IPS-20b (cell line): ENCODE measurements at regions not wholly inside any gene's neighbourhood (a gene's known extent, or its start where the extent isn't known, plus 50 kb on each side); places are given as distances from the start of the nearest gene placed in this dataset.

ENCODE experiments used
- H3K27ac ChIP-seq: one replicate; pipeline ENCODE4 v1.5.1; 2013; ENCODE audit warnings: low read length
- H3K27me3 ChIP-seq: 2 replicates; pipeline ENCODE4 v1.6.1; 2013; ENCODE audit warnings: mild to moderate bottlenecking, low read length, inconsistent platforms; ENCODE audit not compliant: insufficient read depth
- H3K36me3 ChIP-seq: 2 replicates; pipeline ENCODE4 v1.6.1; 2013; ENCODE audit warnings: low read depth, mild to moderate bottlenecking, inconsistent platforms, low read length, moderate library complexity; ENCODE audit not compliant: insufficient read depth
- H3K4me1 ChIP-seq: 2 replicates; pipeline ENCODE4 v1.6.1; 2013; ENCODE audit warnings: mild to moderate bottlenecking, control low read depth, inconsistent platforms, low read length, moderate library complexity; ENCODE audit not compliant: insufficient read depth
- H3K4me3 ChIP-seq: 2 replicates; pipeline ENCODE4 v1.5.1; 2013; ENCODE audit warnings: mild to moderate bottlenecking, low read length, inconsistent platforms
- H3K9ac ChIP-seq: 2 replicates; pipeline ENCODE4 v1.6.1; 2013; ENCODE audit warnings: low read depth, mild to moderate bottlenecking, inconsistent platforms, low read length, moderate library complexity
- H3K9me3 ChIP-seq: 2 replicates; pipeline ENCODE4 v1.6.1; 2013; ENCODE audit warnings: mild to moderate bottlenecking, low read depth, low read length, inconsistent platforms; ENCODE audit not compliant: insufficient read depth

DNA sequence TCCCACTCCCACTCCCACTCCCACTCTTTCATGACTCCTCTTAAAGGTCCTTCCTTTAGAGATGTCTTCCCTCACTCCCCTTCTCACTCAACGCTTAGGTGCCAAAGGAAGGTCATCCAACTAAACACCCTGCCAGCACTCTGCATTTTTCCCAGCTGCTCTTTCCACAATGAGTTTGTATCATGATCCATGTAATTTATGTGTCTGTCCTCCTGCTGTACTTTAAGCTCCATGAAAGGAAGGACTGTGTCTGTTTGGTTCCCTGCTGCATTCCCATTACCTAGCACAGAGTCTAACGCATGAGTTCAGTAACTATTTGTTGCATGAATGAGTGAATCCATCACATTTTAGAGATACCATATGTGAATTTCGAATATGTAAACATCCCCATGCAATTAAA lies 252.7 kb downstream of the KIF20B start:
- no peak overlapping the region for H3K9ac ChIP-seq
- no peak overlapping the region for H3K27ac ChIP-seq
- H3K9me3 ChIP-seq: no peaks in the 10 kb centered on the region
- no peaks in the 10 kb centered on the region for H3K36me3 ChIP-seq
- no peaks in the 10 kb centered on the region for H3K4me1 ChIP-seq
- H3K4me3 ChIP-seq: no peak overlapping the region
- H3K27me3 ChIP-seq: no peaks in the 10 kb centered on the region

DNA sequence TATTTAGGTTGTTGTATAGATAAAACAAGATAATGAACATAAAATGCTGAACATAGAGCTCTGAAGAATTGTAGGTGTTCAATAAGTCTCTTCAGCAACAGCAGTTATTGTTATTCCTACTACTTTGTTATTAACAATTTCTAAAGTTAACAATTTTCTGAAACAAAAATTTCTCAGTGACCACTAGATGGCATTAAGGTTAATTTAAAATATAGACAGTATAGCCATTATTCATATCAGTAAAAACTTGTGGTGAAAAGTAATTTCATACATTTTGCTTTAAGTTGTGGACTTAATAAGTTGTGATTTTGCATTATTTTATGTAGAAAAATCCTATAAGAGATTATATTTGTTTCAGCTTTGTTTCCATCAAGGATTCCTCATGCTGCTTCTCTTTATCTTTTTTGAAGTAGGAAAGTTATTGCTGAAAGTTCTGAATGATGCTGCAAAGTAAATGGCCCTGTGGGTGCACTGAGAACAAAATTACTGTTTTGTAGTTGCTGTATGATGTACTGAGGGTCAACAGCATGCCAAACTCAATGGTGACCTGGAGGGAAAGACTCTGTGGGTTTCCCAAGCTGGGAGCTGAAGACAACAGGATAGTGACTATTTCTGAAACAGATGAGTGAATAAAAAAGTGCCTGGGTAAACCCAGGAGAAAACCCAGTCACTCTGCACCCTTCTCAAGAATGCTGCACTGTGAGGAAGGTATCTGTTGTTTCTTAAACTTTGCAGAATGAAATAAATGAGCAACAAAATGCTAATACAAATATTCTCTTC lies 253.6 kb downstream of the KIF20B start:
- Histone ChIP-seq H3K4me3 (no peak overlapping the region), H3K4me1 (no peaks in the 10 kb centered on the region), H3K27ac (no peak overlapping the region), H3K9me3 (no peaks in the 10 kb centered on the region), H3K9ac (no peak overlapping the region), H3K27me3 (no peaks in the 10 kb centered on the region), H3K36me3 (no peaks in the 10 kb centered on the region)

DNA sequence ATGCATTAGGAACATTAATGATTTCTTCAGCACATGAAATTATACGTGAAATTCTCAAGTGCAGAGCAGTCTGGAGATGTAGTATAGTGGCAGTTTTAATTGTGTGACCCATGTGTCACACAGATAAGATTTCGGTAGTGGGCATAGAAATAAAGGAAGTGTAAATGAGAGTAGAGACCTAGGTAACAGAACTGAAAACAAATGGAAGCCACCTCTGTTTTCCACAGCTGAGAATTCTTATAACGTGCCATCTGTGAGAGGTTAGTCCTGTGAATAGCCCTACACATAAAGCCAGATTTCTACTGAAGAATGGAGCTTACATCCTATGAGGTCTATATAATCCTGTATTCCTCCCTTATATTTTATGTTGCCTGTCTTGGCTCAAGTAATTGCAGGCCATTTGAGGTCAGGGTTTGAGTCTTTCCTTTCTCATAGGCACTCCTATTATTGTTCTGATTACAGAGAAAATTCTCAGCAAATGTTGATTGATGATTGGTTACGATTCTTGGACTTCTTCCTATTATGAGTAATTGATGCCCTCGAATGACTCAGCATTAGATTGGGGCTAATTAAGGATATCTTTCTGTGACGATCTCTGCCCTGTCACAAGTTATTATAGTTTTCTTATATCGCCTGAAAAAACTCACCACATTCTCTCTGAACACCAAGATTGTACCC lies 258.2 kb downstream of the KIF20B start:
- no peaks in the 10 kb centered on the region for H3K9me3 ChIP-seq
- H3K4me3 ChIP-seq: no peak overlapping the region
- no peaks in the 10 kb centered on the region for H3K27me3 ChIP-seq
- no peak overlapping the region for H3K9ac ChIP-seq
- no peaks in the 10 kb centered on the region for H3K36me3 ChIP-seq
- H3K4me1 ChIP-seq: no peaks in the 10 kb centered on the region
- no peak overlapping the region for H3K27ac ChIP-seq

DNA sequence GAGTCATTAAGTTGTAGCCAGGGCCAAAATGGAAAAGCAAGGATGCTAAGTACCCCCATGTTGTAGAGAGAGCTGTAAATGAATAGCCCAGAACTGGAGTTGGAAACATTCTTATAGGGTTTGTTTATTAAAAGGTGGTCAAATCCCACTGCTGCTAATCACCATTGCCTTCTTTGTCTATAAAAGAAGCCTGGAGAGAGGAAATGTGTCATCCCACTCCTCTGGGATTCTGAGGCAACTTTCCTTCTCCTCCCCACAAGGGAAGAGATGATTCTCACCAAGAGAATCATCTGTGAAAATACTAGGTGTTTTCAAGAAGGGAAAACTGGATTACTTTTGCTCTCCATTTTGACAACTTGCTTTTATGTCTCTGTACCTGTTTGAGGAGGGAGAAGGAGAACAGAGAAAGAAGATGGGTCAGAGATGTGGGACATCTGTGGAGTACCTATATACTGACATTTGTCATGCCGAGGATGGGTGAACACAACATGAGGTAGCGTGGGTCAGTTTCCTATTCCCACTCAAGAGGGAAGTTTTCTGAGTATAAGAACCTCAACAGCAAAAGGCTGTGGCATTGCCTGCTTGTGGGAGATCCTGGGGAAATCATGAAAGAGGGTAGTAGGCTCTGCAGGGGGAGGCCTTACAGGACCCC lies 262.2 kb downstream of the KIF20B start:
- Histone ChIP-seq H3K9ac (no peak overlapping the region), H3K4me3 (no peak overlapping the region), H3K9me3 (no peaks in the 10 kb centered on the region), H3K36me3 (no peaks in the 10 kb centered on the region), H3K27ac (no peak overlapping the region), H3K27me3 (no peaks in the 10 kb centered on the region), H3K4me1 (no peaks in the 10 kb centered on the region)

DNA sequence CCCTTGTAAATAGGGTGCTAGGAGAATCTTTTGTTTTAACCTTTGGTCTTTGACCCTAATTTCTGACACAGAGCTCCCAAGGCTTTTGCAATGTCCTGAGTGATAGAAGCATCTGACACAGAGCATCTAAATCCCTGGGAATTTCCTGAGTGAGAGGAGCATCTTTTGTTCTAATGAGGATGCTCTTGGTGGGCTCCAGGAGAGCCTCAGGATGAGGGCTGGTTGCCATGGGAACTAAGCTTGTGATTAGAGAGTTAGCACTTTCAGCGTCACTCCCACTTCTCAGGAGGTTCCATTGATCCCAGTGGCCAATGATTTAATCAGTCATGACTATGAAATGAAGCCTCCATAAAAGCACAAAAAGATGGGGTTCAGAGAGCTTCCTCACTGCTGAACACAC lies 264.8 kb downstream of the KIF20B start:
- Histone ChIP-seq H3K4me3 (no peak overlapping the region), H3K9me3 (no peaks in the 10 kb centered on the region), H3K27ac (no peak overlapping the region), H3K27me3 (no peaks in the 10 kb centered on the region), H3K9ac (no peak overlapping the region), H3K4me1 (no peaks in the 10 kb centered on the region), H3K36me3 (no peaks in the 10 kb centered on the region)

DNA sequence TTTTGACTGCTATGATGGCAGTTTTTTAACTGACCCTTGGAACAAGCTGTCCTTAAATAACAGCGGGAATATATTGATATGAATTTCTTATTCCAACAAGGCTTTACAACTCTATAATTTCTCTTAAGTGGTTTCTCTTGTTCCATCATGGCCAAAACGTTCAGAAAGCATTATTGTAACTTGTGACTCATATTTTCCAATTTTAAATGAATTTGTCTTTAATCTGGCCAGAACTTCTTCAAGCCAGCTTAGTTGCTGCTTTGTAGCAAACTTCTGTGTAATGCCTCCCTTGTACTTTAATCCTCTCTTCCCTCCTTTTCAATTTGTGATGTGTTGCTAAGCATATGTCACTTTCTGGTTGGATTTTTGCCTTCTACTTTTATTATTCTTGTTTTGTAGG lies 271.9 kb downstream of the KIF20B start:
- H3K9me3 ChIP-seq: no peaks in the 10 kb centered on the region
- H3K27me3 ChIP-seq: peaks cover 16% of the 10 kb centered on the region
- H3K4me3 ChIP-seq: no peak overlapping the region
- H3K9ac ChIP-seq: no peak overlapping the region
- no peaks in the 10 kb centered on the region for H3K4me1 ChIP-seq
- no peak overlapping the region for H3K27ac ChIP-seq
- no peaks in the 10 kb centered on the region for H3K36me3 ChIP-seq

DNA sequence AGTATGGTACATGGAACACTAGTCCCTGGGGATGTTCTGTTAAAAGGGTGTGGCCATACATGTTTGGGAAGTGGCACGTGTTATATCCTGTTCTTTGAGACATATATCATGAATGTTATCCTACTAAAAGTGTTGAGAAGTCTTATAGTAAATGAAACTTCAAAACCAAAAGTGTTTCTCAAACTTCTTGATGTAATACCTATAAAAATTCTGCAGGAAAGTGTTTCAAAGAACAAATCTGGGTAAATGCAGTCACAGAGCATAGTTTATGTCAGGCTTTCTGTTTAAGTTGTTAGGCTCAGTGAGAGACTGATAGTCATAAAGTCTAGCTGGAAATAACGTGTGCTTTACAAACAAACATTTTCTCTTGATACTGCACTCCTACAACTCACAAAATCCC lies 273.7 kb downstream of the KIF20B start:
- H3K27me3 ChIP-seq: peaks cover 34% of the 10 kb centered on the region
- H3K36me3 ChIP-seq: no peaks in the 10 kb centered on the region
- no peak overlapping the region for H3K4me3 ChIP-seq
- no peaks in the 10 kb centered on the region for H3K4me1 ChIP-seq
- H3K9ac ChIP-seq: no peak overlapping the region
- no peak overlapping the region for H3K27ac ChIP-seq
- no peaks in the 10 kb centered on the region for H3K9me3 ChIP-seq

DNA sequence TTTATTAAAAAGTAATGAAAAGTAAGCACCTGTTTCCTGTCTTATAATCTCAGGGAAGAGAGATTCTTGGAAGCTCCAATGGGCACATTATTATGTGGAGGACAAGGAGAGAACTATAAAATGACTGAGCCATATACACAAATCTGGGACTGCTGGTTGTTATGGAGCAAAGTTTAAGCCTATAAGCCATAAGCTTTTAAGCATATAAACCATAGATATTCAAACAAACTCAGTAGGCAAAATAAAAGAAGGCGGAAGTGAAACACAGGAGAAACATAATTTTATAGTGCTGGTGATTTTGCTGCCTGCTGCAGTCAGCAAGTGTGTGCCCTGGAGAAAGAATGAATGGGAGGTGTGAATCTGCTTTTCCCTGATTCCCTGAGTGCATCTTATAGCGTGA lies 274.4 kb downstream of the KIF20B start:
- H3K27me3 ChIP-seq: peaks cover 39% of the 10 kb centered on the region

DNA sequence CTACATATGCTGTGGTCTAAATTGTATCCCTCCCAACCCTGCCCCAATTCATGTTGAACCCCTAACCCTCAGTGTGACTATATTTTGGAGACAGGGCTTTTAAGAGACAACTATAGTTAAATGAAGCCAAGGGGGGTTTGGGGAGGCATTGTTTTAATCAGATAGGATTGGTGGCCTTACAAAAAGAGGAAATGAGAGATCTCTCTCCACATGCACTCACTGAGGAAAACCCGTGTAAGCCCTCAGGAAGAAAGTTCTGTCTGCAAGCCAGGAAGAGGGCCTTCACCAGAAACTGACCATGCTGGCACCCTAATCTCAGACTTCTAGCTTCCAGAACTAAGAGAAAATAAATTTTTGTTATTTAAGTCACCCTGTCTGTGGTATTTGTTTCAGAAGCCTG lies 276.7 kb downstream of the KIF20B start:
- no peak overlapping the region for H3K27ac ChIP-seq
- peaks cover 62% of the 10 kb centered on the region for H3K27me3 ChIP-seq
- H3K9ac ChIP-seq: no peak overlapping the region
- no peaks in the 10 kb centered on the region for H3K36me3 ChIP-seq
- no peak overlapping the region for H3K4me3 ChIP-seq
- H3K9me3 ChIP-seq: no peaks in the 10 kb centered on the region
- H3K4me1 ChIP-seq: no peaks in the 10 kb centered on the region

More for the DNA sequence above, 274.4 kb downstream of the KIF20B start:
- Histone ChIP-seq H3K9me3 (no peaks in the 10 kb centered on the region), H3K4me1 (no peaks in the 10 kb centered on the region), H3K36me3 (no peaks in the 10 kb centered on the region), H3K27ac (no peak overlapping the region), H3K9ac (no peak overlapping the region), H3K4me3 (no peak overlapping the region)

DNA sequence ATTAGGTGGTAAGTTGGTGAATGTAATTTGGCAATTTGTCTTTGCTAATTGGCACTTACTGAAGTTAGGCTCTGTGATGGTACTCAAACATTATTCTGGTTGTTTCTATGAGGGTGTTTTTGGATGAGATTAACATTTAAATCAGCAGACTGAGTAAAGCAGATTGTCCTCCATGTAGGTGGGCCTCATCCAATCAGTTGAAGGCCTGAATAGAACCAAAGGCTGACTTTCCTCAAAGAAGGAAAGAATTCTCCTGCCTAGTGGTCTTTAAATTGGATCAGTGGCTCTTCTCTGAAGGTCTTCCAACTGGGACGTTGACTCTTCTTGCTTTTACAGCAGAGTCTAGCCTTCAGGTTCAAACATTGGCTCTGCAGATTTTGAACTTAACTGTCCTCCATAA lies 278.3 kb downstream of the KIF20B start:
- Histone ChIP-seq H3K4me3 (no peak overlapping the region), H3K9me3 (no peaks in the 10 kb centered on the region), H3K27ac (no peak overlapping the region), H3K27me3 (peaks cover 66% of the 10 kb centered on the region), H3K36me3 (no peaks in the 10 kb centered on the region), H3K9ac (no peak overlapping the region), H3K4me1 (peaks cover 6% of the 10 kb centered on the region)

DNA sequence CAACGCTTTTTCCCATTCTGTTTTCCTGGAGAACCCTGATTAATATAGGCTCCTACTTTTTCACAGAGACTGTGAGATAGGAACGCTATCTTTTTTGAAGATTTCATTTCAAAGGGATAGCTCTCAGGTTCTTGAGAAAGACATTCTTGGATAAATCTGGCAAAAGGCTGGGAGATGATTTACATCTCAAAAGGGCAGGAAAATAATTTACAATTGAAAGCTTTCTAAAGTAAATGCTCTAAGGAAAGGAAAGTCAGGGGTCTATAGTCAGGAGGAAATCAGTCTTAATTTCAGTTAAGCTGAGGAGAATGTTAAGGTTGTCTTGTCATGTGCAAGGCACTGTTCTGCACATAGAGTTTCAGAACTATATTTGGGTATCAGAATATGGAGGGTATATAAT lies 278.8 kb downstream of the KIF20B start:
- Histone ChIP-seq H3K9ac (no peak overlapping the region), H3K4me1 (peaks cover 6% of the 10 kb centered on the region), H3K27me3 (peaks cover 66% of the 10 kb centered on the region), H3K36me3 (no peaks in the 10 kb centered on the region), H3K4me3 (no peak overlapping the region), H3K27ac (no peak overlapping the region), H3K9me3 (no peaks in the 10 kb centered on the region)

DNA sequence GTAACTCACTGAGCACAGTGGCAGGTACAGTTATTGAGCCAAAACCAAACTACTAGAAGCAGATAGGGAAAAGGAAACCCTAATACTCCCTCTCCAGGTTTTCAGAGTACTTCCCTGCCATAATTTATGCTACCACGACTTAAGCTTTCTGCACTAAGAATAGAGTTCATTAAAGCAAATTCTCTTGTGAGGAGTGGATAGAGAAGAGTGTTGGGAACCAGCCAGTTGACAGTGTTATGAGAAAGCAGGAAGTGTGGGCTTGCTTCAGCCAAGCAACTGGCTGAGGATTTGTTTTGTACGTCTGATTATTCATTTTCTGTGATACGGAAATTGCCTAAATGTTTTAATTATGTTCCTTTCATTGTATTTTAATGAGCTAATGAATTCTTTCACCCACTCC lies 280.5 kb downstream of the KIF20B start:
- peaks cover 6% of the 10 kb centered on the region for H3K4me1 ChIP-seq
- no peaks in the 10 kb centered on the region for H3K36me3 ChIP-seq
- H3K4me3 ChIP-seq: no peak overlapping the region
- H3K27ac ChIP-seq: no peak overlapping the region
- H3K9me3 ChIP-seq: no peaks in the 10 kb centered on the region
- H3K9ac ChIP-seq: no peak overlapping the region
- peaks cover 63% of the 10 kb centered on the region for H3K27me3 ChIP-seq
